Fibroblast of skin of scalp (primary cell): ENCODE measurements at regions not wholly inside any gene's neighbourhood (a gene's known extent, or its start where the extent isn't known, plus 50 kb on each side); places are given as distances from the start of the nearest gene placed in this dataset.
A peak's percentile ranks its signal among the peaks of the same experiment; 100 is the strongest.

Source experiments
- DNase-seq: peaks from one replicate; pipeline ENCODE4 v3.0.0-alpha.2; 2013

GRCh38 chr9:115946530-115946929 is 207.1 kb upstream of the PAPPA start:
- no peak for DNase-seq

GRCh38 chr9:115951977-115952376 is 201.6 kb upstream of the PAPPA start:
- DNase-seq: no peak

GRCh38 chr9:115952430-115953292 is 200.9 kb upstream of the PAPPA start:
- peak; percentile 60 for DNase-seq

DNA sequence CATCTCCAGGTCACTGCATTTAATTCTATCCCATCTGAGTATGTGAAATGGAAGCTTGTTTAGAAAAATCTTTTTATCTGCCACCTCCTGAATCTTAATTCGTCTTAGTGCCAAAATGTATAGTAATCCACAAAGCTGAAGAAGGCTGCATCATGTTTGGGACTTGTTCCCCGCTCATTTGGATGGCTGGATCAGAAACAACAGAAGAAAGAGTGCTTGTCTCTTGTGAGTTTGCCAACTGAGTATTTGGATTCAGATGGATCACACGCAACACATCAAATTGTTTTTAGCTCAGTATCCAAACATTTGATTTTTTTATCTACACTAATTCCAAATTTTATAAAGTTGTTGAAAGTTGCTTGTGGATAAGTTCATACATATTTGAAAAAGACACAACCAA is 197.2 kb upstream of the PAPPA start:
- DNase-seq: no peak

GRCh38 chr9:115957585-115957984 is 196.0 kb upstream of the PAPPA start:
- DNase-seq: peak; percentile 60

- DNase-seq: no peak
Observed at GRCh38 chr9:115964710-115965347, 188.8 kb upstream of the PAPPA start.

GRCh38 chr9:115966660-115967059 is 186.9 kb upstream of the PAPPA start:
- no peak for DNase-seq

DNA sequence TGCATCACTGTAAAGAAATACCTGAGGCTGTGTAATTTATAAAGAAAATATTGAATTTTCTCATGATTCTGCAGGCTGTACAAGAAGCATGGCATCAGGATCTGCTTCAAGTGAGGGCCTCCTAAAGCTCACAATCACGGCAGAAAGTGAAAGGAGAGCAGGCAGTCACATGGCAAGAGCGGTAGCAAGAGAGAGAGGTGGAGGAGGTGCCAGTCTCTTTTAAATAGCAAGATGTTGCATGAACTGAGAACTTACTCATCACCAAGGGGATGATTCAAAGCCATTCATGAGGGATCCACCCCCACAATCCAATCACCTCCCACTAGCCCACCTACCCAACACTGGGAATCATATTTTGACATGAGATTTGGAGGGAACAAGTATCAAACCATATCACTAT is 184.5 kb upstream of the PAPPA start:
- no peak for DNase-seq

DNA sequence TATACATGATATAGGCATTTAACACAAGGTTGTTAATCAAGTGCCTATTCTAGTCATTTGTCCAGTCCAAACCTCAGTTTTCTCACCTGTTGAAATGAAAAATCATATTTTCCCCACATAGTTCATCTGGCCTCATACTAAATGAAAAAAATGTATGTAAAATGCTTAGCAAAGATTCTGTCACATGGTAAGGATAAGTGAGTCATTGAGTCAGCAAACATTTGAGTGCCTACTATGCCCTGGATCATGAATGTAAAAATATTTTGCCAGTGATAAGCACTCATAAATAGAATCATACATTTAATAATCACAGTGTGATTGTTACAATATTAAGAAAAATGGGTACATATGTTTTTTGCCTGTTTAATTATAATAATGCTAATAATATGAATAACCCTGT is 181.2 kb upstream of the PAPPA start:
- peak; percentile 36 for DNase-seq

DNA sequence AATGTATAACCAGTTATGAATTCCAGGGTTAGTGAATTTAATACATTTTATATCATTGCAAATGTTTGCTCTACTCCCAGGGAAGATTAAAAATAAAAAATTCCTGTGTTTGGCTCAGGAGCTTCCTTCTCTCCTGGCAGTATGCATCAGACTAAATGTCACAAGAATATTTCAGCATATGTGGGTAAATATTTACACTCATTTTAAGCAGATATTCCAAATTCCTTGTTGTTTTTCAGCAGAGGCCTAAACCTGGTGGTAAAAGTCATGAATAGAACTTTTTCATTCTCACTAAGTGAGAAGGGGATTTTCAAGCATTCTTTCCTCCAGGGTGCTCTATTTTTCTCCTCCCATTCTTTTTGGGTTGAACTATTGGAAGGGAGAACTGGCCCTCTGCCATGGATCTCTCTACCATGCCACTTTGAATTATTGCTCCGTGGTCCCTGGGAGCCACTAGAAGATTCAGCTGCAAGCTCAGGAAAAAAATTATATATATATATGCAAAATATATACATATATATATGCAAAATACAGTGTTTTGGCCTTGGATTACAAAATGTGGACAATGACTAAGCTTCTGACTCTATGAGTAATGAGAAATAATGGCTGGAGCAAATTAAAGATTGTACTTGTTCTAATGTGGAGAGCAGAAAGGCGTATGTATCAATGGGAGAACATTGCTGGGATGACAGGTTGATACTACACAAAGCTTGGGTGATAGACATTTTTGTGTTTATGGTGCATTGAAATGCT is 180.6 kb upstream of the PAPPA start:
- peak; percentile 56 for DNase-seq

DNA sequence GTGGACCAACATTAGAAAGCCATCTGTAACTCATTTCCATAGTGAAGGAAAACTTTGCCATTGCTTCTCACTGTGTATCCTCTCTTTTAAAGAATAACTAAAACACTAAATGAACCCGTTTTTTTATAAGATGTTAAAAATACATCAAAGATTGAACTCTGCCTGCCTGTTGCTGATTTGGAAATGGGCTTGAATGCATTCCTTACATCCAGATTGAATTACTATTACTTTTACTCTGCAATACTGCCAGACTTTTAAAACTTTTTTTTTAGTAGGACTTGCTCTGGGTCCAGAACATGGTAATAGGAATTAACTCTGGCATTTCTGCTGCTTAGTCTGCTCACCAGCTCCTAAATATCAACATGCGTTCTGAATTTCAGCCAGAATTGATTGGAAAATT is 176.8 kb upstream of the PAPPA start:
- no peak for DNase-seq

DNA sequence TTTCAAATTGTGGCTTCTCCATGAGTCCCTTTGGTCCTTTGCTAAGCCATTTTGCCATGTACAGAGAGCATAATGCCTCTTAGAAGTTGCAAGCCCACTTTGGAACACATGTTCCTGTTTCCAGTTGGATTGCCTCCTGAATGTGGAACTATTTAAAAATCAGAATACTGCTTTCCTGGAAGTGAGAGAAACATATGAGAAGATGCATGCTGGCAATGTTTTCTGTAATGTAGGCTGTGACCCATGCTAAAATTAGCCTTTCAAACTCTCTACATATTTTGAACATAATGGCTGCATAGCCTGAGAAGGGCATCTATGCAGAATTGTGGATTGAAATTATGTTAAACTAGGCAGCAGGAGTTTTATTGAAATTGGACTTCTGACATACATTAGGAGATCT is 175.5 kb upstream of the PAPPA start:
- DNase-seq: no peak

DNA sequence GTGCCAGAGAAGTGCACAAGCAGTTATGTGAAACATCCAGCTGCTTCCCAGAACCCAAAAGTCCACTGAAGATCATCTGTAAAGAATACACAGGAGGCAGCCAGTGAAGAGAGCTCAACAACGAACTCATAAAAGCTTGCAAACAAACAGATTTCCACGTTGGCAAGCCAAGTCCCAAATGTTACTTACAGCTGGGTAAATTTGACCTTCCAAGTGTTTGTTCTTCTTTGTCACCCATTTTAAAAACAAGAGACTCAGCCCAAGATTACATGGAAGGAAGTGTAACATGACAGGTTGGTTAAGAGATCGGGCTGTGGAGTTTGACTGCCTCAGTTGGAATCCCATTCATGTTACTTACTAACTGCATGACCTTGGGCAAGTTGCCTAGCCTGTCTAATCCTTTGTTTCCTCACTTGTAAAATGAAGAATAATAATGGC is 174.9 kb upstream of the PAPPA start:
- peak; percentile 40 for DNase-seq

DNA sequence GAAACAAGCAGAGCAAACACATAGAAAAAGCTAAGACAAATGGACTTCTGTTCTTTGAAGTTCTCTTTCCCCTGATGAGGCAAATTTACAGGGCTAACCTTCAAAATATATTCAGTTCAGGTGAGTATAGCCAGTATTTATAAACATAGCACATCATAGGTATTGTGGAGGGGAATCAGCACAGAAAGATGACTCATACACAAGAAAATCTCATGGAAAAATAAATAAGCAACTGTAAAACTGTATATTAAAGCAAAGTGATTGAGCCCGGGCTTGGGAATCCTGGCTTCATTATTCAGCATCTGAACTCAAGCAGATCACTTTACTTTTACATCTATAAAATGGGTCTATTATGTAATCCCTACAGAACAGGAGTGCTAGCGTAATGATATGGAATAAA is 173.5 kb upstream of the PAPPA start:
- DNase-seq: no peak

DNA sequence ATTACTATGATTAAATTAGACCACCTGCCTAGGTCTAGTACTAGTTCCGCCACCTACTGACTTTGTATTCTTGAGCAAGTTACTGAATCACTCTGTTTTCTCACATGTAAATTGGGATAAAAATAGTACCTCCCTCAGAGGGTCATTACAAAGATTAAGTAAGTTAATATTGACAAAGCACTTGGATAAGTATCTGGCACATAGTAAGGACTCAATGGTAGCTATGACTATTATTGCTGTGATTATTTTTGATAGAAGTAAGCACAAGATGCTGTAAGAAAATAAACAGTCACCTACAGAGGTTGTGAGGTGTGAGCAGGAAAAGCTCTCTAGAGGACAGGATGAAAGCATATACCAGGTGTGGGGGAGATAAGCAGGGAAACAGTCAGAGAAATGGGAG is 173.1 kb upstream of the PAPPA start:
- no peak for DNase-seq

DNA sequence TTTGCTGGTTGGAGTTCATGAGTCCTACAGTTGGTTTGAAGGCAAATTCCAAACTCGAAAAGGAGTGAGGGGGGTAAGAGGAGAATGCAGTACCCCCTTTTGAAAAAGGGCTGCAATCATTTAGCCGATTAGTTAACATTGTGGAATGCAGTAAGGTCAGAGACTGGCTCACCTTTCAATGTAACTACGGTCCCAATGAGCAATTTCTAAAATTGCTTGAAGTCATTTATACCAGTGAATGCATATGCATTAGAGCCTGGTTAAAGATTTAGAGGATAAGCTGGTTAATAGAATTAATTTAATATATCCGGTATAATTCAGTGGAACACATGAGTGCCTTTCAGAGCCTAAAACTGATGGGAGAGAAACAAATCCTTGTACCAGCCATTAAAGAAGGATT is 172.6 kb upstream of the PAPPA start:
- no peak for DNase-seq

DNA sequence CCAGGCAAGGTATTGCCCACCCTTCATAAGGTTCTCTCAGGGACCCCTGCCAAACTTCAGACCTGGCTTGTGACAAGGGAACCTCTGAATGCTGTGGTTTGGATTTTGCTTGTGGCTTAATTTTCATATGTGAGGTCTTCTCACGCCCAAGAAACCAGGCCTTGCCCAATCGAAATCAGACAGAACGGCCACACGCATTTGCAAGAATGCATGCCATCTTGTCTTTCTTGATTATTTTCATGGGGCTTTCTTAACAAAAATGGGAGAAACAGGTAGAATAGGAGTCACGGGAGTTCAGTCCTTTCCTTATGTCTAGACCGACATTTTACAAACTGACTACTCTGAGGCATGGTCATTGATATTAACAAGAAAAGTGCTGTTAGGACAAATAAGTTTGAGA is 170.2 kb upstream of the PAPPA start:
- DNase-seq: no peak

DNA sequence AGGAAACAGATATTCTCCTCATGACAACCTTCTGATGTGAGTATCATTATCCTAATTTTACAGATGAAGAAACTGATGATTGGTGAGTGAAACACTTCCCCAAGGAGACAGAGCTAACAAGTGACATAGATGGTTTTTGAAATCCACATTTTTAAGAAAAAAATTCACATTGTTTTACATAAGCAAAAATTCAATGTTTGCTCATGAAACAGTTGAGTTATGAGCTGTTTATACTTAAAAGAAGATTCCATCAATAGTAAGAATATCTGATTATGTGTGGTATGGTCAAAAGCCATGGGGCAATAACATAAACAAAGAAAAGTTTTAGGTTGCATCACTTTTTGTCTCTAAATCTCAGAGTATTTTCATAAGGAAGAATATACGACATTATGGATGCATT is 167.9 kb upstream of the PAPPA start:
- DNase-seq: peak; percentile 66

DNA sequence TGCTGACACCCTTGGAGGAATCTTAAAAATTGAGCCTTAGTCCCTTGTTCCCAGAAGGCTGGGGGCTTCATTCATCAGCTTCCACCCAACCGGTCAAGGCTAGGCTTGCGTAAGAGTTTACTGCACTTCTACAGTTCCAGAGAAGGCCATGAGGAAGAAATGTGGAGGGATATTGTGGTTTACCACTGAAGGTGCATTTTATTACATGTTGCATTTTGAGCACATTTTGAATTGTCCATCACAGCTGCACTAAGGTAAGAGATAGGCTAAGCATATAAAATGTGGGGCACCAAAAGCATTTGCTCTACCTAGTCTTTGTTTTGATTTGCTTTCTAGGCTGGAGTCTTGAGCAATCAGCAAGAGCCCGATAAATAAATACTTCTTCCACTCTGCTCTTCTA is 167.1 kb upstream of the PAPPA start:
- no peak for DNase-seq

- peak; percentile 34 for DNase-seq
Observed at GRCh38 chr9:115988701-115989100, 164.9 kb upstream of the PAPPA start.

DNA sequence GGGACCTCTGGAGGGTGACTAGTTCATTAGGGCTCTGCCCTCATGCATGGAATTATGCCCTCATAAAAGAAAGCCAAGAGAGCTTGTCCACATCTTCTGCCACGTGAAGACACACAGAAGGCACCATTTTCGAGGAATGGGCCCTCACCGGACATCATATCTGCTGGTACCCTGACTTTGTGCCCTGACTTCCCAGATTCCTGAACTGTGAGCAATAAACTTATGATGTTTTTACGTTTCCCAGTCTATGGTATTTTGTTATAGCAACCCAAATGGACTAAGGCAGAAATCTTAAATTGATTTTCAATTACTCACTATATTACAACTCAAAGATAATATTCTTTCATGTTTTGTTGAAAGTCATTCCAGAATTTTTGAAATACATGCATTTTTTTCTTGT is 163.8 kb upstream of the PAPPA start:
- DNase-seq: peak; percentile 69

- peak; percentile 85 for DNase-seq
Observed at GRCh38 chr9:115992834-115993233, 160.8 kb upstream of the PAPPA start.

DNA sequence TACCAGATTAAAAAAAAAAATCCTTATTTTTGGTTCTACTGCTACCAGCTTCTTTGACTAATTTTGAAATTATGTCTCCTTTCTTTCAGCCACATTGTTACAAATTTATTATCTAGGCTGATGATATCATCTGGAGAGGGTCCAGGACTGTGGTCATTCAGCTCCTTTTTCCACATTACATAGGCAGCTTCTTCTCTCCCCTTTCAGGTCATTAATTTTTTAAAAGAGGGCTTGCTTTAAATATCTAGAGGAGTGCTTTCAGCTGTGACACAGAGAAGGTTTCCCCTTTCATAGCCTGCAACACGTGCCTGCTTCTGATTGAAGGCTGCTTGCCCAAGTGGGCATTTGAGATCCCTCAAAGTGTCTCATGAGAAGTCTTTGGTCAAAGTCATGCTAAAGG is 155.7 kb upstream of the PAPPA start:
- peak; percentile 91 for DNase-seq

DNA sequence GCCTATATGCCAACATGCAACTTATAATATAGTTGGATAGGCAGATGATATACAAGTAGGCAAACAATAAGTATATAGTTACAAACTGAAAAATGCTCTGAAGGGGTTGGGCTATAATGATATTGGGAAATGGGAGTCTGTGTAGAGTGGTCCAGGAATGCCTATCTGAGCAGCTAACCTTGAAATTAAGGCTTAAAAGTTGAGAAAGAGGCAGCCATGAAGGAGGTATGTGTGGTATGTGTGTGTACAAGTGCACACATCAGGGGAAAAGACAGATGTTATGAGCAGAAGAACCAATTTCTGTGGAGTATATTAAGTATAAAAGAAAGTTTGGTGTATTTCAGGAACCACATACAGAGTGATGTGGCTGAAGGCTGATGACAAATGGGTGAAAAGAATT is 154.9 kb upstream of the PAPPA start:
- peak; percentile 32 for DNase-seq
